ENCODE measurements at regions not wholly inside any gene's neighbourhood (a gene's known extent, or its start where the extent isn't known, plus 50 kb on each side); places are given as distances from the start of the nearest gene placed in this dataset.

GRCh38 chr10:4512671-4513240 lies 313.3 kb upstream of the AKR1E2 start:
- no peak overlapping the region for H3K27ac Mint-ChIP-seq
- TF ChIP-seq ERG (CRISPR knock-in tag; IDR thresholded peaks at IDR 0.05) (no peak), CTCF (IDR thresholded peaks at IDR 0.05) (0 out of 2 replicates have a peak, but pooled peaks have one; percentile 23)
- no peaks in the 10 kb centered on the region; the same call in 1 of the 2 replicates for H3K27me3 Mint-ChIP-seq (ENCODE audit: low read depth)
- CTCF ChIA-PET, result interaction anchor here (0.7 to 1.0 kb wide), 2 partner anchors 30 to 145 kb away, joined by 4 read pairs; no protein-coding TSS in a partner anchor
- H3K9me3 Mint-ChIP-seq, result no peaks in the 10 kb centered on the region
- DNase-seq (ENCODE audit: low spot score) (peak; percentile 36), ATAC-seq (peak; percentile 67)
- H3K36me3 Mint-ChIP-seq, result no peaks in the 10 kb centered on the region
- POLR2A ChIA-PET, result interaction anchor here (0.7 kb wide), 1 partner anchor 15 kb away, joined by 4 read pairs; no protein-coding TSS in a partner anchor
- no peaks in the 10 kb centered on the region for H3K4me1 Mint-ChIP-seq
- H3K4me3 Mint-ChIP-seq, result no peak overlapping the region

- Mint-ChIP-seq H3K9me3 (no peaks in the 10 kb centered on the region), H3K27ac (no peak overlapping the region), H3K4me3 (no peak overlapping the region), H3K4me1 (no peaks in the 10 kb centered on the region), H3K36me3 (no peaks in the 10 kb centered on the region), H3K27me3 (ENCODE audit: low read depth) (no peaks in the 10 kb centered on the region; the same call in 1 of the 2 replicates)
- DNase-seq (ENCODE audit: low spot score) (no peak), ATAC-seq (no peak)
- POLR2A ChIA-PET, result no interaction called here
- TF ChIP-seq ZNF512 (CRISPR knock-in tag; IDR thresholded peaks at IDR 0.05; ENCODE audit: borderline replicate concordance), result no peak
- TF ChIP-seq CREM (CRISPR knock-in tag; IDR thresholded peaks at IDR 0.05), result no peak
- no peak for TF ChIP-seq ZSCAN18 (CRISPR knock-in tag; IDR thresholded peaks at IDR 0.05)
- no peak for TF ChIP-seq PRRX2 (CRISPR knock-in tag; IDR thresholded peaks at IDR 0.05)
- TF ChIP-seq ZNF121 (CRISPR knock-in tag; IDR thresholded peaks at IDR 0.05), result no peak
- no peak for TF ChIP-seq SMAD4 (CRISPR knock-in tag; IDR thresholded peaks at IDR 0.05)
- no peak for TF ChIP-seq SOX15 (CRISPR knock-in tag; IDR thresholded peaks at IDR 0.05)
- no peak for TF ChIP-seq CREB1 (CRISPR knock-in tag; IDR thresholded peaks at IDR 0.05)
- TF ChIP-seq ETV6 (CRISPR knock-in tag; IDR thresholded peaks at IDR 0.05), result no peak
- TF ChIP-seq NFE2L1 (CRISPR knock-in tag; IDR thresholded peaks at IDR 0.05), result no peak
- TF ChIP-seq ZNF138 (CRISPR knock-in tag; conservative IDR thresholded peaks at IDR 0.05), result no peak
- TF ChIP-seq ZBTB43 (CRISPR knock-in tag; IDR thresholded peaks at IDR 0.05), result no peak
- no peak for TF ChIP-seq ZNF423 (CRISPR knock-in tag; IDR thresholded peaks at IDR 0.05)
- TF ChIP-seq TP53 (CRISPR knock-in tag; IDR thresholded peaks at IDR 0.05), result no peak
- TF ChIP-seq ATF6 (CRISPR knock-in tag; IDR thresholded peaks at IDR 0.05), result no peak
- TF ChIP-seq FOXP1 (CRISPR knock-in tag; IDR thresholded peaks at IDR 0.05; ENCODE audit: borderline replicate concordance), result no peak
- CTCF ChIA-PET, result no interaction called here
Observed at GRCh38 chr10:4512196-4512595, 313.8 kb upstream of the AKR1E2 start.
